ENCODE measurements at regions not wholly inside any gene's neighbourhood (a gene's known extent, or its start where the extent isn't known, plus 50 kb on each side); places are given as distances from the start of the nearest gene placed in this dataset.
"Not testable (repeated sequence)": the region's sequence is repeated elsewhere in the genome, so short reads cannot be mapped to it uniquely, and the experiment has no call there.

DNA sequence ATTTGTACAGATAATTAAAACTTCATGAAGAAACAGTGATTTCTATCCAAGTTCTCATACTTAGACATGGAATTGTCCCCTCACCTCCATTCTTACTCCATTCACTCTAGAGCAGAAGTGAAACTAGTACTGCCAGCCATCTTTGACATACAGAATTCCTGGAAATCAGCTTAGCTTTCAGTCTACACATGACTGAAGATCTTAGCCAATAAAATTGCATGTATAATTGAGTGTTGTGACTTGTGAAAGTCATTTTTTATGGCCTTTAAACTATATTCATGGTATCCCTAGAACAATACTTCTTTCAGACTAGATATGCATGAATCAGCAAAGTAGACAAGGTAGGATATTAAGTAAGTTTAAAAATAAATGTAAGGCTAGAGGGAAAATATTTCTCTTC lies 705.2 kb upstream of the ZNF608 start:
- DNase-seq (no peak), ATAC-seq (no peak)
- Histone ChIP-seq H3K27ac (no peak overlapping the region), H3K9me3 (no peaks in the 10 kb centered on the region), H3K4me1 (no peaks in the 10 kb centered on the region), H3K27me3 (no peaks in the 10 kb centered on the region), H3K4me3 (no peak overlapping the region), H3K36me3 (no peaks in the 10 kb centered on the region)
- intact Hi-C loops (cut with DNase I; ENCODE audit: low total_unique reads) (no loop called here), in situ Hi-C loops (cut with MboI; ENCODE audit: low sequenced_read_pairs in 4 of 4) (no loop called here)
- no peak for TF ChIP-seq POLR2A (IDR thresholded peaks at IDR 0.05)
- TF ChIP-seq, protein P1, sequence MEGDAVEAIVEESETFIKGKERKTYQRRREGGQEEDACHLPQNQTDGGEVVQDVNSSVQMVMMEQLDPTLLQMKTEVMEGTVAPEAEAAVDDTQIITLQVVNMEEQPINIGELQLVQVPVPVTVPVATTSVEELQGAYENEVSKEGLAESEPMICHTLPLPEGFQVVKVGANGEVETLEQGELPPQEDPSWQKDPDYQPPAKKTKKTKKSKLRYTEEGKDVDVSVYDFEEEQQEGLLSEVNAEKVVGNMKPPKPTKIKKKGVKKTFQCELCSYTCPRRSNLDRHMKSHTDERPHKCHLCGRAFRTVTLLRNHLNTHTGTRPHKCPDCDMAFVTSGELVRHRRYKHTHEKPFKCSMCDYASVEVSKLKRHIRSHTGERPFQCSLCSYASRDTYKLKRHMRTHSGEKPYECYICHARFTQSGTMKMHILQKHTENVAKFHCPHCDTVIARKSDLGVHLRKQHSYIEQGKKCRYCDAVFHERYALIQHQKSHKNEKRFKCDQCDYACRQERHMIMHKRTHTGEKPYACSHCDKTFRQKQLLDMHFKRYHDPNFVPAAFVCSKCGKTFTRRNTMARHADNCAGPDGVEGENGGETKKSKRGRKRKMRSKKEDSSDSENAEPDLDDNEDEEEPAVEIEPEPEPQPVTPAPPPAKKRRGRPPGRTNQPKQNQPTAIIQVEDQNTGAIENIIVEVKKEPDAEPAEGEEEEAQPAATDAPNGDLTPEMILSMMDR (IDR thresholded peaks at IDR 0.05 in 4 of 5, conservative IDR thresholded peaks at IDR 0.05 in 1 of 5): no peak

DNA sequence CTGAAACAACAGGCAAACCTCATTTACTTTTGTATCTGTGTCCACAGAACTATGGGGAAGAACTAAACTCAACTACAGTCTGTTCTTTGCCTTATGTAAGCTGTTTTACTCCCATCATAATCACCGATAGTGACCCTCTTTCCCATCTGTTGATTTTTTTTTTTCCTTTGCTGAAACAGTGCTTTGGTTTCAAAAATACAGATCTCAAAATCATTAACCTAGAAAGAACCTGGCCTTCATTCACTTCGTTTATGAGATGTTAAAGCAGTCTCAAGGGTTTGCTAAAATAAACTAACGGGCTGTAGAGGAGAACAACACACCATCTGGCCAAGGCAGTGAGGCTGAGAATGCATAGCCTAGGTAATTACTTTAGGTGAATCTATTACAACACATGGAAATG lies 706.6 kb upstream of the ZNF608 start:
- intact Hi-C loops (cut with DNase I; ENCODE audit: low total_unique reads): no loop called here
- H3K36me3 ChIP-seq: no peaks in the 10 kb centered on the region
- ATAC-seq: no peak

DNA sequence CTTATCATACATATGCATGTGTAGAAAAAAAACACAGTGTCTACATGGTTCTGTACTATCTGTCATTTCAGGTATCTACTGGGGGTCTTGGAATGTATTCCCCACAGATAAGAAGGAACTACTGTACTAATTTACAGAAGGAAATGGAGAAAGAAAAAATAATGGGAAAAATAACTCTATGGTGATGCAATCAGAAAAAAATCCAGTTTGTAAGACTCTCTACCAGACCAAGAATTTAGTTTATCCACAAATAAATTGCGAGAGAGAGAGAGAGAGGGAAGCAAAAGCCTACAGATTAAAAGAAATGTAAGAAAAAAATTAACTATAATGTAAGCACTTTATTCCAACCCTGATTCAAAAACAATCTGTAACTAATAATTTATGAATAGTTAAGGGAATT lies 708.6 kb upstream of the ZNF608 start:
- in situ Hi-C loops (cut with MboI; ENCODE audit: low sequenced_read_pairs in 4 of 4) (no loop called here), intact Hi-C loops (cut with DNase I; ENCODE audit: low total_unique reads) (no loop called here)
- Histone ChIP-seq H3K27ac (no peak overlapping the region), H3K9me3 (no peaks in the 10 kb centered on the region), H3K36me3 (no peaks in the 10 kb centered on the region), H3K27me3 (no peaks in the 10 kb centered on the region), H3K4me3 (no peak overlapping the region), H3K4me1 (no peaks in the 10 kb centered on the region)
- DNase-seq (no peak), ATAC-seq (no peak)
- TF ChIP-seq, protein P1 (IDR thresholded peaks at IDR 0.05 in 4 of 5, conservative IDR thresholded peaks at IDR 0.05 in 1 of 5): no peak
- no peak for TF ChIP-seq POLR2A (IDR thresholded peaks at IDR 0.05)

More for the DNA sequence above, 706.6 kb upstream of the ZNF608 start:
- Histone ChIP-seq H3K27me3 (no peaks in the 10 kb centered on the region), H3K4me3 (no peak overlapping the region), H3K9me3 (no peaks in the 10 kb centered on the region), H3K27ac (no peak overlapping the region), H3K4me1 (no peaks in the 10 kb centered on the region)
- in situ Hi-C loops (cut with MboI; ENCODE audit: low sequenced_read_pairs in 4 of 4): no loop called here
- no peak for DNase-seq
- TF ChIP-seq, protein P1 (IDR thresholded peaks at IDR 0.05 in 4 of 5, conservative IDR thresholded peaks at IDR 0.05 in 1 of 5): no peak
- no peak for TF ChIP-seq POLR2A (IDR thresholded peaks at IDR 0.05)

DNA sequence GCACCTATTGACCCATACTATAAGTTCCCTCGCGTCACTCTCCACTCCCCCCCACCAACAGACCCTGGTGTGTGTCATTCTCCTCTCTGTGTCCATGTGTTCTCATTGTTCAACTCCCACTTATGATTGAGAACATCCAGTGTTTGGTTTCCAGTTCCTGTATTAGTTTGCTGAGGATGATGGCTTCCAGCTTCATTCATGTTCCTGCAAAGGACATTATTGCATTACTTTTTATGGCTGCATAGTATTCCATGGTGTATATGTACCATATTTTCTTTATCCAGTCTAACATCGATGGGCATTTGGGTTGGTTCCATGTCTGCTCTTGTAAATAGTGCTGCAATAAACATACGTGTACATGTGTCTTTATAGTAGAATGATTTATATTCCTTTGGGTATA lies 709.6 kb upstream of the ZNF608 start:
- in situ Hi-C loops (cut with MboI; ENCODE audit: low sequenced_read_pairs in 4 of 4); H3K9me3 ChIP-seq; H3K4me1 ChIP-seq; ATAC-seq; DNase-seq; H3K27ac ChIP-seq; H3K36me3 ChIP-seq; H3K27me3 ChIP-seq; H3K4me3 ChIP-seq; intact Hi-C loops (cut with DNase I; ENCODE audit: low total_unique reads): not testable (repeated sequence)

DNA sequence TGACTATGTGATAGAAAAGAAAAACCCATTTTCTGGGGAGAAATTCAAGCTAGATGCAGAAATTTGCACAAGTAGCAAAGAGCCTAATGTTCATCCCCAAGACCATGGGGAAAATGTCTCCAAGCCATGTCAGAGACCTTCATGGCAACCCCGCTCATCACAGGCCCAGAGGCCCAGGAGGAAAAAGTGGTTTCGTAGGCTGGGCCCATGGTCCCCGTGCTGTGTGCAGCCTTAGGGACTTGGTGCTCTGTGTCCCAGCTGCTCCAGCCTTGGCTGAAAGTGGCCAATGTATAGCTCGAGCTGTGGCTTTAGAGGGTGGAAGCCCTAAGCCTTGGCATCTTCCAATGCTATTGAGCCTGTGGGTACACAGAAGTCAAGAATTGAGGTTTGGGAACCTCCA lies 711.2 kb upstream of the ZNF608 start:
- Histone ChIP-seq H3K27me3 (no peaks in the 10 kb centered on the region), H3K36me3 (no peaks in the 10 kb centered on the region), H3K27ac (no peak overlapping the region), H3K4me1 (no peaks in the 10 kb centered on the region), H3K9me3 (no peaks in the 10 kb centered on the region), H3K4me3 (no peak overlapping the region)
- no peak for ATAC-seq
- DNase-seq: no peak
- intact Hi-C loops (cut with DNase I; ENCODE audit: low total_unique reads): no loop called here
- no peak for TF ChIP-seq POLR2A (IDR thresholded peaks at IDR 0.05)
- TF ChIP-seq, protein P1 (IDR thresholded peaks at IDR 0.05 in 4 of 5, conservative IDR thresholded peaks at IDR 0.05 in 1 of 5): no peak
- in situ Hi-C loops (cut with MboI; ENCODE audit: low sequenced_read_pairs in 4 of 4): no loop called here

DNA sequence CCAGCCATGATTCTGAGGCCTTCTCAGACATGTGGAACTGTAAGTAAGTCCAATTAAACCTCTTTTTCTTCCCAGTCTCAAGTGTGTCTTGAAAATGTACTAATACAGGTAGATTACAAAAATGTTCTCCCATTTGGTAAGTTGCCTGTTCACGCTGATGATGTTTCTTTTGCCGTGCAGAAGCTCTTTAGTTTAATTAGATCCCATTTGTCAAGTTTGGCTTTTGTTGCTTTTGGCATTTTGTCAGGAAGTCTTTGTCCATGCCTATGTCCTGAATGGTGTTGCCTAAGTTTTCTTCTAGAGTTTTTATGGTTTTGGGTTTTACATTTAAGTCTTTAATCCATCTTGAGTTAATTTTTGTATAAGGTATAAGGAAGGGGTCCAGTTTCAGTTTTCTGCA lies 712.5 kb upstream of the ZNF608 start:
- H3K4me3 ChIP-seq; H3K27ac ChIP-seq; ATAC-seq; H3K4me1 ChIP-seq; H3K36me3 ChIP-seq; H3K9me3 ChIP-seq; DNase-seq; intact Hi-C loops (cut with DNase I; ENCODE audit: low total_unique reads); H3K27me3 ChIP-seq; in situ Hi-C loops (cut with MboI; ENCODE audit: low sequenced_read_pairs in 4 of 4): not testable (repeated sequence)

Data from gastrocnemius medialis (tissue), 4 donors.